ENCODE measurements at regions not wholly inside any gene's neighbourhood (a gene's known extent, or its start where the extent isn't known, plus 50 kb on each side); places are given as distances from the start of the nearest gene placed in this dataset.

GRCh38 chr9:89891591-89892304, 286.9 kb downstream of the GADD45G start:
- TF ChIP-seq EZH2 (IDR thresholded peaks at IDR 0.05) (no peak), POLR2AphosphoS5 (IDR thresholded peaks at IDR 0.05; ENCODE audit: borderline replicate concordance, low read depth, low read length) (no peak), FOXP2 (optimal IDR thresholded peaks at IDR 0.05; ENCODE audit: control extremely low read depth, extremely low read length, insufficient read depth) (no peak)
